ENCODE measurements at regions not wholly inside any gene's neighbourhood (a gene's known extent, or its start where the extent isn't known, plus 50 kb on each side); places are given as distances from the start of the nearest gene placed in this dataset.

DNA sequence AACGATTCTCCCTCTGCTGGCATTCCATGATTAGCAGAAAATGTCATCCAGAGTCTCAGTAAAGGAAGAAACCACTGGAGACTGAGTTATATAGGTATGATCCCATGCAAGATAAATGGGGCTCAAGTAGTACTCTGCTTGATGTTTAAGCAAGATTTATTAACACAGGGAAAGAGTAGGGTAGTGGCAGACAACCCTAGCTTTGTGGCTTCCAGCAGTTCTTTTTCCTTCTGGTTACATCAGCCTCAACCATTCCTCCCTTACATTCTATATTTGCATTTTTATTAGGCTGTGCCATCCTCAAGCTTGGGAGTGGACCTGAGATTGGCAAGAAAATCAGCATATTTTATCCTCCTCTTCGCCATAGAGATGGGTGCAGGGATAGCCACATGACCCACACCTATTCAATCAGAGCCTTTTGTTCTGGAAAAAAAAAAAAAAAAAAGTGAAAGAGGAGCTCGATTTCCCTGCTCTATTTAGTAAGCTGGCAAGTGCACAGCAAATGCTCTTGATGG is 402.1 kb downstream of the ZNF536 start:
- DNase-seq = no peak

- no peak for DNase-seq
Measured at GRCh38 chr19:30762651-30763050, 390.5 kb downstream of the ZNF536 start.

DNA sequence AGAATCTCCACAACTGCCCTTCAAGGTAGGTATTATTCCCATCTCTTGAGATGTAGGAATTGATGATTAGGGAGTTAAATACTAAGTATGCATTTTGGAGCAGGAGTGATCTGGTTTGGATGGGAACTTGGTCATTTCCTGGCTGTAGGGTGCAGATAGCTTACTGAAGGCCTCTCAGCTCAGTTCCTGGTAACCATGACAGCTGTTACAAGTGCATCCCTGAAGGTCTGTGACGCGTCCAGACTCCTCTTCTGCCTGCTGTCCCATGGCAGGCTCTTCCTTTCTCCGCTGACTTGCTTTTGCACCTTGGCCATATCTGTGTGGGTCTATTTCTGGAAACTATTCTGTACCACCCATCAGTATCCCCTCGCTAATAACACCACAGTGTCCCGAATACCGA is 387.8 kb downstream of the ZNF536 start:
- DNase-seq = no peak

- no peak for DNase-seq
Measured at GRCh38 chr19:30757837-30758617, 385.8 kb downstream of the ZNF536 start.

DNA sequence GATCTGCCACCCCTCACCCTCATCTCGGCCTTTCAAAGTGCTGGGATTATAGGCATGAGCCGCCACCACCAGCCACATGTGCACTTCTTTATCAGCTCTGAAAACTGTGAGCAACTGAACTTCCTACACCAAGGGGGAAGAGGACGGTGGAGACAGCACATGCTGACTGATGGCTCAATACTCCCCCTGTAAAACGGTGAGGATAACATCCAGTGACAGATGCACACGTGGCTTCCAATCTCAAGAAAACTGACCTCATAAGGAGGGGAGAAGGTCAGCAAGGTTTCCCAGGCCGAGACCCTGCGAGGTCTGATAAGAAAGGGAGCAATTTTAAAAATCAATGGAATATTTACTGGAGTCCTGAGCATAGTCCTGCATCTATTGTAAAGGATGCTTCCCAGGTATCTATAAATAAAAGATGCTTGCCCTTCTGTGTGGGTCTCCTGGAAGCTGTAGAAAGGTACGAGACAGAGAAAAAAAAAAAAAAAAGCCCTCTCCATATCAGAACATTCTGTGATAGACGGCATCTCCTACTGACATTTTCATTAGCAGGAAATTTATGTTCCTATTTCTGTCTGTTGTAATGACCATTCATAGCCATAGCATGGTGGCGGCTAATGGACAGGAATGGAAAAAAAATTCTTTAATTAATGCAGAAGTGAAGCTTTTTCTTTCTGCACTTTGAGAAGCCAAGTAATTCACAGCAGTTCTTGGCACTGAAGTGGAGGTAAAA is 385.1 kb downstream of the ZNF536 start:
- DNase-seq = no peak

DNA sequence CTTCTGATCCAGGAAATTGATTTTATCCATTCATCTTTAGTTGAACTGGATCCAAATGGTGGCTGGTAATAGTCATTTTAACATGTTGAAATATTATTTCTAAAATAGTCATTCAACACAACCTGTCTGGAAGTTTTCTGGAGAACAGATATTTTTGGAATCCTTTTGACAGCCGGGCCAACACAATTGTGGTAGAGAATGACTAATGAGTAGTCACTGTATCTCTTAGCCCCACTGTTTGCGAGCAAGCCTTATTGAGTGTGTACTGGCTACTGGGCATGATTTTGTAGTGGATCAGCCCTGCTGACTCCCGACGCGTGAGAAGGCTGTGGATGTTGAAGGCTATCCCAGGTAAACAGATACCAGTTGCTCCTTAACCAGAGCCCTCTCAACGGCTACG is 383.4 kb downstream of the ZNF536 start:
- DNase-seq = no peak

- no peak for DNase-seq
Measured at GRCh38 chr19:30754162-30754561, 382.0 kb downstream of the ZNF536 start.

DNA sequence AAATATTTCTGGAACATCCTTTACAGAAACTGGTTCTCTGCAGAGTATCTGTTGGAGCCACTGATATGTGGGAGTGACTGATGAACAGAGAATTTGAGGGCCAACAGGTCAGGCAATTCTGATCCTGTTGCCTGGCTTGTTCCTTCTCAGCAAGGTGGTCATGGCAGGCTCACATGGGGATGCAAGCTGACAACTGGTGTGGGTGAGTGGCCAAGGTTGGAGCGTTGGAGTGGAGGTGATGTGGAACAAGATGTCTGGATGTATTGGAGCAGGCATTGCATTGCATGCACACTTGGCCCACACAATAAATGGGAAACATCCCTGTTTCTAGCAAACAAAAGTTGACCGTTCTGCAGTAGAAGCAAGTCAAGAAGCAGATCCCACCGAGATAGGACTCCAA is 380.7 kb downstream of the ZNF536 start:
- no peak for DNase-seq

DNA sequence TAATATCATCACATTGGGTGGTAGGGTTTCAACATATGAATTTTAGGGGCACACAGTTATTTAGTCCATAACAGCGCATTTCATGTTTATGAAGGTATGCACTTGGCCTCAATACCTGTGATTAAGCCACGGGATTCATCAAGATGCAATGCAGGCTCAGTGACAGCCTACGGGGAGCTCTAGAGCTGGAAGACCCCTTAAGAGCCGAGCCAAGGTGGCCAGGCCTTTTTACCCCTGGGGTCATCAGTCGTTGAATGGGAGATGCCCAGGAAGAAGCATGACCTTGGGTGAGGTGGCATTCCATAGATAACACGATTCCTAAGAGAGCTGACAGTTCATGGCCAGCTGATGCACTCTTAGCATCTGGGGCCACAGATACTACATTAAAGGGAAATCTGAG is 380.0 kb downstream of the ZNF536 start:
- DNase-seq = no peak

- no peak for DNase-seq
Measured at GRCh38 chr19:30745476-30745985, 373.3 kb downstream of the ZNF536 start.

GRCh38 chr19:30744741-30745475 is 372.7 kb downstream of the ZNF536 start:
- DNase-seq = no peak

DNA sequence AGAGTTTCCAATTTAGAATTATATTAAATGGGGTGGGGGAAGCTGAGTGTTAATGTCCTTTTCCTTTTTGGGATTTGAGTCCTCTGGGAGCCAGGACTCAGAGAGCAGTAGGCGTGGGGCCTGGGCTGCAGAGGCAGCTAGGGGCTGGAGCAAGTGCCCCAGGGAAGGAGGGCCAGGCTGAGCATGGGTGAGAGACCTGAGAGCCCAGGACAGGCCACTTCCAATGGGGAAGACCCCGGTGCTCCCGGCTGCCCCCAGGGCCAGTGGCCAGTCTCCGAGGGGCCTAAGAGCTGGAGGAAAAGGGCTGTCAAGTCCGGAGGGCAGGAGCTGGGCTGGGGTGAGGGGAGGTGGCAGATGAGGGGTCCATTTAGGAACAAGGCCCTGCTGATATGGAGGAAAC is 371.5 kb downstream of the ZNF536 start:
- DNase-seq = no peak

- DNase-seq = no peak
Measured at GRCh38 chr19:30743011-30743410, 370.8 kb downstream of the ZNF536 start.

DNA sequence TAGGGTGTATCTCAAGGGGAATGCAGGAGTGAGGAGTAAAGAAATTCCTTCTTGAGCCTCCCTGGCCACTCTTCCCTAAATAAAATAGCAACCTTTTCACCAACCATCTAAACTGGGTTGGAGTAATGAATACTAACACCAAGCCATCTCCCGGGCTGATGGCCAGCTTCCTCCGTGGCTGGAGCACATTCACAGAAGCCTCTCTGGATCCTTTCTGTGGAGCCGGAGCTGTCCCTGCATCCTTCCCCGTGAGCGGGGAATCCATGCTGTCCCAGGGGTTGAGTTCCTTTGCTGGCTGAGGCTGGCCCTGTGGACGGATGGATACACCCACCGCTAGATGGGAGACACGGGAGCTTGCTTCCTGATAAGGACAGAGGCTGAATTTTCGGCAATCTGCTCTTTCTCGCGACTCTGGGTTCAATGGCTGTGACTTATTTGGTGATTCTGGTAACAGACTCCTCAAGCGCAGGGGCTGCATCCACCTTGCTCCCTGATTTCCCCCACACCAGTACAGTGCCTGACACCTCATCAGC is 370.3 kb downstream of the ZNF536 start:
- DNase-seq = no peak

DNA sequence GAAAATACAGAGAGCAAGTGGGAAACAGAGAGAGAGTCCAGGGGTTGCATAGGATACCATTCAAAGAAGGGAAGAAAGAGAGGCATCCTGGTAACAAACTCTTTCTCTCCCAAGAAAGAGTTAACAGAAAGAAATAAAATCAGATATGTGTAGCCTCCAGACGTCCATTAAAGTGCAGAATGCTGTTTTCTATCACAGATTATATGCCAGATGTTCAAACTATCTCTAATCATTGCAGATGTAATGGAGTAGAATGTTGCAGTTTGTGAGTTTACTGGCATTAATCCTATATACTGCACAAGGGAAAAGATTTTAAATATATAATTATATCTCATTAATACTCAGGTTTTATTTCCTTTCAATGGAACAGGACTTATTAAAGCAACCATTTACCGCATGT is 369.4 kb downstream of the ZNF536 start:
- no peak for DNase-seq

GRCh38 chr19:30739394-30739793 is 367.2 kb downstream of the ZNF536 start:
- DNase-seq = no peak

DNA sequence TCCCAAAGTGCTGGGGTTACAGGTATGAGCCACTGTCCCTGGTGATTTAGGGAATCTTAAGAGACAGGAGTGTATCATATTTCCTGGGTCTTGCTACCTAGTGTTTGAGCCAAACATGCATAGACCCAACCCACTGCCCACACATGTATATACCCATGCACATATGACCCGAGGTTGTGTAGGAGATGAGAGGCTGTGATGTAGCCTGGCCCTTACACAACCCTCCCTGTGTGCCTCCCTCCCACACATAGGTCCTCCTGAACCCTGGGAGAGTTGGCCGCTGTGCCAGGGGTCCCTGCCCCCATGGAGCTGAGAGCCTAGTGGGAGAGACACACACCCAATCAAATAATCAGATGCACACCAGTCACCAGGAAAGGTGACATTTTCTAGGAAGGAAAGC is 365.9 kb downstream of the ZNF536 start:
- DNase-seq = no peak

- no peak for DNase-seq
Measured at GRCh38 chr19:30734669-30735068, 362.5 kb downstream of the ZNF536 start.

DNA sequence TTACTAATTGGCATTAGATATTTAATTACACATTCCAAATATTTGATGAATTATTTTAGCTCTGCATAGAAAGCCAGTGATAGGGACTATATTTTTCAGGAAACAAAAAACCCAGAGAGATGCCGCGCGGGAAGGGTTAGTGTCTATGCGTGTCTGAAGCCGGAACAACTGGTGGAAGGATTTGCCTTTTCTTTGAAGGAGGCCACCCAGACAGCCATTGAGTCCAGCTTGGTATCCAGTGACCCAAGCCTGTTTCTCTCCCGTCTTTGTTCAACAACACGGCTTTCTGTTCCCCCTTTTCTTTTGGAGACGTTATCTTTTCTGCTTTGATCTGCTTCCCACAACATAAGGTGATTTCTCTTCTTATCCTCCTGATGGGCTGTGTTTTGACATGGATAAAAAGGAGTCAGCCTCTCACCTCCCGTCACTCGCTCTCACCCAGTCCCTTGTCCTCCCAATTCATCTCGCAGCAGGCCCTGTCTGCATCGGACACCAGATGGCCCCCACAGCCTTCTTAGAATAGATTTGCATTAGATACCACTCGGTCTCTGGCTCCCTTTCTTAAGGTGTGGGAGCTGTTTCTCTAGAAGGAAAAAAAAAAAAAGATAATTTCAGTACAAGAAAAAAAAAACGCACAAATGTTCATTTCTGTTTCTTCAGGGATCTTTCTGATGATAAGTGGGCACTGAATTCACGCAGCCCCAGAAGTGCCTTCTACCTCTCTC is 361.8 kb downstream of the ZNF536 start:
- DNase-seq = no peak

DNA sequence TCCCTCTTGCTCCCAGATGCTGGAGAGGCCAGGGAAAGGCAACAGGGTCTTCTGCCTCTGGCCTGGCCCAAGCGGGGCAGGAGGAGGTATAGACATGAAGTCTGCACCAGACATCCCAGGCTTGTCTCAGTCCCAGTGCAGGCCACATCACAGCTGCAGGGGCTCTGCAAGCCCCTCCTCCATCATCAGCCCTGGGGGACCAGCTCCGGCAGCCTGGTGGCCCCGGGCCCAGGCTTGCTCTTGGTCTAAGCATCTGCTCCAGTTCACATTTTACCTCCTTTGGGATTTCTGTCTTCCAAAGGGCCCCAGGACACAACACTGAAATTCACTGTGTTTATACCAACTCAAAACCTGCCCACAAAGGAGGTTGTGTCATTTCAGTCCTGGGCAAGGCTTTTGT is 359.4 kb downstream of the ZNF536 start:
- DNase-seq = no peak

GRCh38 chr19:30729451-30729850 is 357.3 kb downstream of the ZNF536 start:
- no peak for DNase-seq

DNA sequence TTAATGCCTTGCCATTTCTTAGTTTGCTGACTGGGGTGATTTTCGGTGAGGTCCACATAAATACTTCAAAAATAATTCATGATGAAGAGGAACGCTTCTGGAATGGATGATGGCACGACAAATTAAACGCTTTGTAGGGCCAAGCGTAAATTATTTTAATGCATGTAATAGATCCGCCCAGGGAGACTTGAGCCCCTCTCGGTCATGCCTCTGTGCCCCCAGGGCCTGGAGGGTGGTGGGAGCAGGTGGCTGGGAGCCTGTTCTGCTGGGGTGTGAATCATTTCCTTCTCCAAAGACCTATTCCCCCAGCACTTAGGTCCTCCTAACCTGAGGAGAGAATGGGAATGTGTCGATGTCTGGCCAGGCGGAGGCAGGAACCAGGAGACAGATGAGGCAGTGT is 350.6 kb downstream of the ZNF536 start:
- DNase-seq = no peak

All from hematopoietic multipotent progenitor cell treated with erythropoietin and hydrocortisone succinate and interleukin-3 and kit ligand, for 6 days (in vitro differentiated cells).